B cell (primary cell): ENCODE measurements at regions not wholly inside any gene's neighbourhood (a gene's known extent, or its start where the extent isn't known, plus 50 kb on each side); places are given as distances from the start of the nearest gene placed in this dataset.

ENCODE experiments used
- ATAC-seq: fragments of 200-7000 bp; cut with Tn5 transposase; one replicate; pipeline ENCODE4 v1.10.0; 2021; ENCODE audit warnings: low read depth, mild to moderate bottlenecking, moderate number of reproducible peaks, moderate library complexity
- CTCF ChIA-PET: fragments of 350-600 bp; sonication (Branson Sonifier 250); formaldehyde crosslinking; loops from one replicate; lab custom pipeline; 2021; ENCODE audit warnings: antibody characterized with exemption, inconsistent platforms; lab: Charles Lee
- POLR2A ChIA-PET: fragments of 350-600 bp; sonication (Branson Sonifier 250); formaldehyde crosslinking; loops from one replicate; lab custom pipeline; 2021; ENCODE audit warnings: antibody characterized with exemption; lab: Charles Lee
- DNase-seq: peaks from one replicate; pipeline ENCODE4 v3.0.0; 2013
- H2AFZ ChIP-seq: 2 replicates; pipeline ENCODE4 v1.6.1; 2012; ENCODE audit warnings: mild to moderate bottlenecking, low read depth, low read length; ENCODE audit not compliant: insufficient read depth, poor library complexity, severe bottlenecking
- H3K27ac ChIP-seq, 2 donors: 1 replicate in 1 of 2; 2 replicates in 1 of 2; pipeline ENCODE4 v1.5.1; 2012 to 2013; ENCODE audit warnings: low read length in 2 of 2, mild to moderate bottlenecking in 2 of 2, moderate library complexity in 1 of 2
- H3K27me3 ChIP-seq, 4 experiments: fragments of 200-600 bp in 1 of 4; sonication (generic) in 1 of 4; replicated peaks in 1 of 4; 1 replicate in 2 of 4; 2 replicates in 2 of 4; pipeline versions ENCODE4 v1.6.1 to v1.7.0; 2013 to 2016; ENCODE audit warnings: low read length in 3 of 4, mild to moderate bottlenecking in 2 of 4, mixed read lengths in 1 of 4, moderate library complexity in 1 of 4; ENCODE audit not compliant: insufficient read depth in 4 of 4, control insufficient read depth in 3 of 4; ENCODE audit errors: control extremely low read depth in 1 of 4
- H3K36me3 ChIP-seq, 2 experiments: replicated peaks in 1 of 2; 1 replicate in 1 of 2; 2 replicates in 1 of 2; pipeline versions ENCODE4 v1.6.1 to v1.7.1; 2013; ENCODE audit warnings: low read length in 1 of 2; ENCODE audit not compliant: insufficient read depth in 2 of 2, control insufficient read depth in 1 of 2; ENCODE audit errors: control extremely low read depth in 1 of 2, extremely low read depth in 1 of 2
- H3K4me1 ChIP-seq, 2 donors: fragments of 200-600 bp in 1 of 2; sonication (generic) in 1 of 2; 1 replicate in 1 of 2; 2 replicates in 1 of 2; pipeline versions ENCODE4 v1.5.1 to v1.6.1; 2013 to 2017; ENCODE audit warnings: low read length in 2 of 2; ENCODE audit not compliant: control insufficient read depth in 2 of 2, insufficient read depth in 2 of 2
- H3K4me2 ChIP-seq: replicated peaks from 2 replicates; pipeline ENCODE3; 2012; ENCODE audit warnings: mild to moderate bottlenecking, low read depth, low read length; ENCODE audit not compliant: poor library complexity, severe bottlenecking
- H3K4me3 ChIP-seq, 5 experiments: fragments of 200-600 bp in 1 of 5; sonication (generic) in 1 of 5; 1 replicate in 3 of 5; 2 replicates in 2 of 5; pipeline versions ENCODE4 v1.5.1 to v1.7.0; 2011 to 2016; ENCODE audit warnings: low read length in 4 of 5, mild to moderate bottlenecking in 4 of 5, low read depth in 2 of 5, control low read depth in 1 of 5, moderate library complexity in 1 of 5; ENCODE audit not compliant: insufficient read depth in 1 of 5; ENCODE audit errors: control extremely low read depth in 1 of 5, extremely low read depth in 1 of 5
- H3K79me2 ChIP-seq: fragments of 200-600 bp; sonication (generic); one replicate; pipeline ENCODE4 v1.6.0; 2016; ENCODE audit warnings: low read length; ENCODE audit not compliant: control insufficient read depth, insufficient read depth
- H3K9ac ChIP-seq: fragments of 200-600 bp; sonication (generic); 2 replicates; pipeline ENCODE4 v1.6.1; 2017; ENCODE audit warnings: mild to moderate bottlenecking, low read length, moderate library complexity
- H3K9me3 ChIP-seq, 3 donors: one replicate each; pipeline versions ENCODE4 v1.6.1 to v1.7.1; 2013; ENCODE audit warnings: low read length in 2 of 3; ENCODE audit not compliant: control insufficient read depth in 2 of 3, insufficient read depth in 1 of 3; ENCODE audit errors: control extremely low read depth in 1 of 3
- H4K20me1 ChIP-seq: 2 replicates; pipeline ENCODE4 v1.6.0; 2012; ENCODE audit warnings: mild to moderate bottlenecking, low read length; ENCODE audit not compliant: insufficient read depth, control insufficient read depth, poor library complexity, severe bottlenecking
- H3K27ac Mint-ChIP-seq: one replicate; pipeline ENCODE4 v1.8.0; 2021; ENCODE audit warnings: mixed read lengths
- H3K27me3 Mint-ChIP-seq: one replicate; pipeline ENCODE4 v1.8.0; 2021; ENCODE audit warnings: mixed read lengths
- H3K4me1 Mint-ChIP-seq: one replicate; pipeline ENCODE4 v1.8.0; 2021; ENCODE audit warnings: mixed read lengths
- H3K4me3 Mint-ChIP-seq: one replicate; pipeline ENCODE4 v1.8.0; 2021; ENCODE audit warnings: mixed read lengths
- H3K9me3 Mint-ChIP-seq: one replicate; pipeline ENCODE4 v1.8.0; 2022; ENCODE audit warnings: mixed read lengths; ENCODE audit not compliant: insufficient read depth
- CTCF ChIP-seq: fragments of 200-600 bp; IDR thresholded peaks from one replicate; pipeline ENCODE4 v1.8.0; 2022; ENCODE audit warnings: antibody characterized with exemption, mild to moderate bottlenecking
- EZH2 ChIP-seq: IDR thresholded peaks from 2 replicates; pipeline ENCODE4 v1.6.1; 2012; ENCODE audit warnings: borderline replicate concordance, low read depth, mild to moderate bottlenecking, moderate library complexity, low read length; ENCODE audit not compliant: insufficient read depth, poor library complexity, severe bottlenecking
- WGBS: methylation state at CpG from one replicate; pipeline ENCODE4 v1.1.5; 2013; ENCODE audit warnings: missing lambda C conversion rate; ENCODE audit not compliant: insufficient coverage; 5-methylcytosine and 5-hydroxymethylcytosine counted together
- intact Hi-C: fragments of 100-400 bp; cut with micrococcal nuclease; formaldehyde crosslinking; loops from one replicate; pipeline ENCODE4 v1.10.0; 2022

GRCh38 chr16:74153773-74154172 is 142.8 kb upstream of the PSMD7 start:
- no peaks in the 10 kb centered on the region for H3K36me3 ChIP-seq
- no peak overlapping the region for H3K27ac ChIP-seq
- H3K9me3 Mint-ChIP-seq, result peaks cover 5% of the 10 kb centered on the region
- no peaks in the 10 kb centered on the region for H3K79me2 ChIP-seq
- intact Hi-C loops, result no loop called here
- POLR2A ChIA-PET, result no interaction called here
- H3K4me2 ChIP-seq, result no peak overlapping the region
- H3K27me3 Mint-ChIP-seq, result peaks cover 7% of the 10 kb centered on the region
- no peak overlapping the region for H3K9ac ChIP-seq
- CTCF ChIA-PET, result no interaction called here
- H3K4me1 Mint-ChIP-seq, result no peaks in the 10 kb centered on the region
- H3K9me3 ChIP-seq, result peaks cover 0 to 2% (median 0%) of the 10 kb centered on the region in 3 donors
- WGBS, result 0% methylated on average over 1 of the region's 1 CpG
- no peak overlapping the region for H3K4me3 ChIP-seq
- DNase-seq (no peak), ATAC-seq (no peak)
- H3K27ac Mint-ChIP-seq, result no peak overlapping the region
- H2AFZ ChIP-seq, result no peak overlapping the region
- TF ChIP-seq CTCF (no peak), EZH2 (no peak)
- no peaks in the 10 kb centered on the region for H3K4me1 ChIP-seq
- peaks cover 0 to 3% (median 0%) of the 10 kb centered on the region in 4 experiments for H3K27me3 ChIP-seq
- no peak overlapping the region for H3K4me3 Mint-ChIP-seq
- no peaks in the 10 kb centered on the region for H4K20me1 ChIP-seq

- Histone ChIP-seq H3K4me3 (no peak overlapping the region), H3K4me2 (no peak overlapping the region), H3K79me2 (no peaks in the 10 kb centered on the region), H2AFZ (no peak overlapping the region), H4K20me1 (no peaks in the 10 kb centered on the region), H3K9me3 (peaks cover 0 to 2% (median 2%) of the 10 kb centered on the region in 3 donors), H3K4me1 (no peaks in the 10 kb centered on the region), H3K36me3 (no peaks in the 10 kb centered on the region), H3K27ac (no peak overlapping the region), H3K9ac (no peak overlapping the region), H3K27me3 (no peaks in the 10 kb centered on the region)
- no peak overlapping the region for H3K4me3 Mint-ChIP-seq
- ATAC-seq, result no peak
- WGBS, result 100% methylated on average over 1 of the region's 2 CpGs
- no peaks in the 10 kb centered on the region for H3K27me3 Mint-ChIP-seq
- CTCF ChIA-PET, result no interaction called here
- POLR2A ChIA-PET, result no interaction called here
- no peaks in the 10 kb centered on the region for H3K4me1 Mint-ChIP-seq
- TF ChIP-seq CTCF, result no peak
- TF ChIP-seq EZH2, result no peak
- H3K27ac Mint-ChIP-seq, result no peak overlapping the region
- DNase-seq, result no peak
- H3K9me3 Mint-ChIP-seq, result no peaks in the 10 kb centered on the region
- intact Hi-C loops, result no loop called here
These were observed 150.0 kb upstream of the PSMD7 start for GRCh38 chr16:74146643-74147042.
